Activated CD4-positive, alpha-beta memory T cell treated with anti-CD3 and anti-CD28 coated beads, Interleukin-2, amount 10 ng/mL, durations not matched to agents 7 days and 5 days (primary cell): ENCODE measurements at regions not wholly inside any gene's neighbourhood (a gene's known extent, or its start where the extent isn't known, plus 50 kb on each side); places are given as distances from the start of the nearest gene placed in this dataset.
"Not testable (repeated sequence)": the region's sequence is repeated elsewhere in the genome, so short reads cannot be mapped to it uniquely, and the experiment has no call there.

Source experiments
- CTCF ChIA-PET: fragments of 350-600 bp; sonication (Branson Sonifier 250); formaldehyde crosslinking; loops from one replicate; lab custom pipeline; 2021; ENCODE audit warnings: antibody characterized with exemption, inconsistent platforms; lab: Charles Lee
- POLR2A ChIA-PET: fragments of 350-600 bp; sonication (Branson Sonifier 250); formaldehyde crosslinking; loops from one replicate; lab custom pipeline; 2021; ENCODE audit warnings: antibody characterized with exemption; lab: Charles Lee
- DNase-seq: peaks from one replicate; pipeline ENCODE4 v3.0.0-alpha.2; 2020
- H3K27ac Mint-ChIP-seq: one replicate; pipeline ENCODE4 v1.8.0; 2021; ENCODE audit warnings: mild to moderate bottlenecking, mixed read lengths
- H3K27me3 Mint-ChIP-seq: one replicate; pipeline ENCODE4 v1.8.0; 2021; ENCODE audit warnings: mixed read lengths
- H3K36me3 Mint-ChIP-seq: one replicate; pipeline ENCODE4 v1.8.0; 2021; ENCODE audit warnings: low read depth, mixed read lengths
- H3K4me1 Mint-ChIP-seq: one replicate; pipeline ENCODE4 v1.8.0; 2021; ENCODE audit warnings: mixed read lengths
- H3K4me3 Mint-ChIP-seq: one replicate; pipeline ENCODE4 v1.8.0; 2021; ENCODE audit warnings: mild to moderate bottlenecking, mixed read lengths
- H3K9me3 Mint-ChIP-seq: one replicate; pipeline ENCODE4 v1.8.0; 2021; ENCODE audit warnings: mixed read lengths

GRCh38 chr2:234565842-234566619 lies 69.2 kb upstream of the ARL4C start:
- Mint-ChIP-seq H3K27me3 (peaks cover 18% of the 10 kb centered on the region), H3K36me3 (no peaks in the 10 kb centered on the region), H3K27ac (no peak overlapping the region), H3K4me1 (no peaks in the 10 kb centered on the region), H3K9me3 (no peaks in the 10 kb centered on the region), H3K4me3 (no peak overlapping the region)
- DNase-seq, result no peak
- CTCF ChIA-PET, result no interaction called here
- POLR2A ChIA-PET, result no interaction called here

- Mint-ChIP-seq H3K4me3 (no peak overlapping the region), H3K36me3 (no peaks in the 10 kb centered on the region), H3K27me3 (peaks cover 12% of the 10 kb centered on the region), H3K9me3 (no peaks in the 10 kb centered on the region), H3K27ac (no peak overlapping the region), H3K4me1 (no peaks in the 10 kb centered on the region)
- POLR2A ChIA-PET, result no interaction called here
- no peak for DNase-seq
- CTCF ChIA-PET, result no interaction called here
Observed at GRCh38 chr2:234565201-234565600, 68.3 kb upstream of the ARL4C start.

DNA sequence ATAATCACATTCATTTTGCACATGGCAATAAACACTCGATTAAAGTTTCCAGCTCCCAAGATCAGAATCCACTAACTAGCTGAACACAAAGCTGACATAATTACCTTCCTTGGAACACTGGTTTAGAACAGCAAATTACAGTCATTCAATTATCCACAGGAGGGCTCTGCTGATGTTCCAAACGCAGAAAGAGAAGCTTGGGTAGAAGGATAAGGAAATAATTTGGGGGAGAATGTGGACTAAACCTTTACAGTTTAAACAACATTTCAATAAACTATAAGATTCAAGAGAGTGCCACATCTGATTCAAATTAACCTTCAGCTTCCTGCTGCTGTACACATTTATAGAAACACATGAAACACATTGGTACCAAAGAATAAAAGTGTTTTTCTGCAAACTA lies 67.8 kb upstream of the ARL4C start:
- H3K4me1 Mint-ChIP-seq, result no peaks in the 10 kb centered on the region
- peaks cover 12% of the 10 kb centered on the region for H3K27me3 Mint-ChIP-seq
- H3K27ac Mint-ChIP-seq, result no peak overlapping the region
- no peak for DNase-seq
- H3K4me3 Mint-ChIP-seq, result no peak overlapping the region
- H3K9me3 Mint-ChIP-seq, result no peaks in the 10 kb centered on the region
- H3K36me3 Mint-ChIP-seq, result no peaks in the 10 kb centered on the region
- POLR2A ChIA-PET, result interaction anchor here (1.0 kb wide), 1 partner anchor 488 kb away, joined by 3 read pairs; no protein-coding TSS in a partner anchor
- CTCF ChIA-PET, result no interaction called here

- no peak overlapping the region for H3K4me3 Mint-ChIP-seq
Observed at GRCh38 chr2:234559609-234560008, 62.7 kb upstream of the ARL4C start.

GRCh38 chr2:234558642-234559041 lies 61.8 kb upstream of the ARL4C start:
- H3K36me3 Mint-ChIP-seq, result no peaks in the 10 kb centered on the region
- no peak for DNase-seq

More at GRCh38 chr2:234559609-234560008, 62.7 kb upstream of the ARL4C start:
- POLR2A ChIA-PET, result no interaction called here
- Mint-ChIP-seq H3K9me3 (peaks cover 5% of the 10 kb centered on the region), H3K36me3 (no peaks in the 10 kb centered on the region), H3K4me1 (peaks cover 3% of the 10 kb centered on the region), H3K27ac (no peak overlapping the region), H3K27me3 (peaks cover 4% of the 10 kb centered on the region)
- no peak for DNase-seq
- CTCF ChIA-PET, result no interaction called here

DNA sequence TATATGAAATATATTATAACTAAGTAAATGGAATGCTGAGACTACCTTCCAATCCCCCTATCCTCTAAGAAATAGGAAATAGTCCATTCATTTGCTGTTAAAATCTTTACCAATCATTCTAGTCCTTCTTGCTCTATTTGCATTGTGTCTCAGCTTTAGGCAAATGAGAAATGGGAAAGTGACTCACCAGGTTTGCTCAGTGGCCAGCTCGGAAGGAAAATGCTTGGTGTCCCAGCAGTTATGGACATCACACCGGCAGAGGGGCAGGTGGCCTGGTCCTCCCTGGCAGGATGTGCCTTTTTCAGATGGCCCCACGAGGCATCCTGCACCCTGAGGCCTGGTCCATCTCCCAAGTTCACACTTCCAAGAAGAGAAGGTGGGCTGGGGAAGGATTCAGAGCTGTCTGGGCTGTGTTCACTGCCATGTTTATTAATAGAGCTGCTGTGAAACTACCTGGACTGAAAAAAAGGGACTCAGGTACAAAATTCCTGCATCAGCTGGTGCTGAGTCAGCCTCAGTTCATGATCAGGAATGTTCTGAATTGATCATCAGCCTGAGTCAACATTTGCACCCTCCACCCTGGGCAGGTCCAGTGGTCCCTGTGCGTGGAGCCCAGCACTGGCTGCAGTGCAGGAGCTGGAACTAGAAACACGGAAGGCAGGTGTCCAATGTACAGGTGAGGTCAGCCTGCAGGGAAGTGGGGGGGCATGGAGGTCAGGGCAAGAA lies 60.1 kb upstream of the ARL4C start:
- no peak for DNase-seq
- CTCF ChIA-PET, result interaction anchor here (1.2 to 2.0 kb wide), 2 partner anchors 12 to 560 kb away, joined by 3 to 13 read pairs; no protein-coding TSS in a partner anchor
- POLR2A ChIA-PET, result interaction anchor here (0.8 kb wide), 1 partner anchor 23 kb away, joined by 3 read pairs; no protein-coding TSS in a partner anchor
- Mint-ChIP-seq H3K9me3 (peaks cover 6% of the 10 kb centered on the region), H3K4me3 (no peak overlapping the region), H3K4me1 (peaks cover 3% of the 10 kb centered on the region), H3K27me3 (peaks cover 4% of the 10 kb centered on the region), H3K36me3 (no peaks in the 10 kb centered on the region), H3K27ac (no peak overlapping the region)

More at GRCh38 chr2:234558642-234559041, 61.8 kb upstream of the ARL4C start:
- Mint-ChIP-seq H3K9me3 (peaks cover 6% of the 10 kb centered on the region), H3K4me1 (peaks cover 3% of the 10 kb centered on the region), H3K4me3 (no peak overlapping the region), H3K27ac (no peak overlapping the region), H3K27me3 (peaks cover 4% of the 10 kb centered on the region)
- ChIA-PET CTCF (no interaction called here), POLR2A (no interaction called here)

- Mint-ChIP-seq H3K9me3 (peaks cover 6% of the 10 kb centered on the region), H3K36me3 (no peaks in the 10 kb centered on the region), H3K4me3 (no peak overlapping the region), H3K27me3 (peaks cover 4% of the 10 kb centered on the region), H3K4me1 (peaks cover 3% of the 10 kb centered on the region), H3K27ac (no peak overlapping the region)
- POLR2A ChIA-PET, result no interaction called here
- CTCF ChIA-PET, result interaction anchor here (1.2 to 2.0 kb wide), 2 partner anchors 11 to 561 kb away, joined by 3 to 13 read pairs; no protein-coding TSS in a partner anchor
- peak; percentile 25 for DNase-seq
Observed at GRCh38 chr2:234555616-234556249, 58.9 kb upstream of the ARL4C start.

DNA sequence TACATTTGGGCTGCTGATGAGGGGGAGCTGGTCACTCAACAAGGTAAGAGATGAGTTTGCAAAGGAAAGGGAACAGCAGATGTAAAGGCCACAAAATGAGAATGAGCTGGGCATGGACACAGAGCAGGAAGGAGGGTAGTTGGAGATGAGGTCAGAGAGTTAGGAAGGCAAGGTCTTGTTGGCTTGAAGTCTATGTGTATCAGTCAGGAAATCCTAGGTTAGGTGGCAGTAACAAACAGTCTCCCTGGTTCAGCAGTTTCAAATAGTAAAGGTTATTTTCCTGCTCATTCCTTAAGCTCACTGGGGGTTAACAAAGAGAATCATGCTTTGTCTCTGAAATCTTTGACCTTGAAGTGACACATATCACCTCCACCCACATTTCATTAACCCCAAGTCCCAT lies 58.3 kb upstream of the ARL4C start:
- peaks cover 5% of the 10 kb centered on the region for H3K4me1 Mint-ChIP-seq
- CTCF ChIA-PET, result interaction anchor here (2.0 kb wide), 1 partner anchor 10 kb away, joined by 13 read pairs; no protein-coding TSS in a partner anchor
- peaks cover 6% of the 10 kb centered on the region for H3K27me3 Mint-ChIP-seq
- H3K36me3 Mint-ChIP-seq, result no peaks in the 10 kb centered on the region
- DNase-seq, result no peak
- POLR2A ChIA-PET, result no interaction called here
- no peak overlapping the region for H3K27ac Mint-ChIP-seq
- peaks cover 6% of the 10 kb centered on the region for H3K9me3 Mint-ChIP-seq
- H3K4me3 Mint-ChIP-seq, result no peak overlapping the region

DNA sequence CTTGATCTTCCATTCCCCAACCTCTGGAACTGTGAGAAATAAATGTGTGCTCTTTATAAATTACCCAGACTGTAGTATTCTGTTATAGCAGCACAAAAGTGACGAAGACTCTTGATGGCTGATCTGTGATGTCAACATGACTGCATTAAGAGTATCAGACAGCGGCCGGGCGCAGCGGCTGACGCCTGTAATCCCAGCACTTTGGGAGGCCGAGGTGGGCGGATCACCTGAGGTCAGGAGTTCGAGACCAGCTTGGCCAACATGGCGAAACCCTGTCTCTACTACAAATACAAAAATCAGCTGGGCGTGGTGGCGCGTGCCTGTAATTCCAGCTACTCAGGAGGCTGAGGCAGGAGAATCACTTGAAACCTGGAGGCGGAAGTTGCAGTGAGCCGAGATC lies 56.3 kb upstream of the ARL4C start:
- H3K9me3 Mint-ChIP-seq, H3K4me1 Mint-ChIP-seq, DNase-seq, H3K4me3 Mint-ChIP-seq, H3K36me3 Mint-ChIP-seq, H3K27ac Mint-ChIP-seq, POLR2A ChIA-PET: not testable (repeated sequence)
- peaks cover 13% of the 10 kb centered on the region for H3K27me3 Mint-ChIP-seq
- CTCF ChIA-PET, result interaction anchor here (0.7 to 1.3 kb wide), 2 partner anchors 8 to 564 kb away, joined by 3 to 6 read pairs; no protein-coding TSS in a partner anchor

DNA sequence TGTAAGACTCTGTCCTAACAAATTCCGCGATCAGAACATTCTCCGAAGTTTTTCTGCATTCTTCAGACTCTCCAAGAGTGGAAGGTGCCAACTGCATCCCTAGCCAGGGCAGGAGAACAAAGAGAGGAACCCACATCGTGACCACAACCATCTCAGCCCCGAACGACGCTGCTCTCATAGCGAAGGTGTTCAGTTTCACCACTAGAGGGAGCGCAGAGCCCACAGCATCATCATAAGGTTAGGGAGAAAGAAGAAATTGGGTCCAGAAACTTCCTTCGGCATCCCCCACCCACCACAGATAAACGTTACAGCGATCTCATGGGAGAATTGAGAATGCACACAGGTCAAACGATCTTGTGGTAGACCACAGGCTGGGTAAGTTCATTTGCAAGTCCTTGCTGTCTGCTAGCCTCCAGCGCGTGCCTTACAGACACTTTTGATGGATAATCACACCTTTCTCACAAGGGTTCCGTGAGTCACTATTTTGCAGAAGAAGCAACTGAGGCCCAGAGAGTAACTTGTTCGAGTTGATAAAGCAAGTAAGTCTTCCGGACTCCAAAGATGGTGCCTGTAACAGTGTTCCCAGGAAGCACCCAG lies 53.7 kb upstream of the ARL4C start:
- Mint-ChIP-seq H3K36me3 (no peaks in the 10 kb centered on the region), H3K9me3 (peaks cover 6% of the 10 kb centered on the region), H3K4me1 (peaks cover 4% of the 10 kb centered on the region), H3K4me3 (no peak overlapping the region), H3K27me3 (peaks cover 27% of the 10 kb centered on the region), H3K27ac (no peak overlapping the region)
- ChIA-PET CTCF (interaction anchor here (1.1 kb wide), 1 partner anchor 566 kb away, joined by 7 read pairs; no protein-coding TSS in a partner anchor), POLR2A (no interaction called here)
- peak; percentile 63 for DNase-seq

- Mint-ChIP-seq H3K27me3 (peaks cover 29% of the 10 kb centered on the region), H3K4me1 (peaks cover 4% of the 10 kb centered on the region), H3K36me3 (no peaks in the 10 kb centered on the region), H3K9me3 (peaks cover 4% of the 10 kb centered on the region), H3K4me3 (no peak overlapping the region), H3K27ac (no peak overlapping the region)
- no peak for DNase-seq
- POLR2A ChIA-PET, result interaction anchor here (0.6 kb wide), 1 partner anchor 565 kb away, joined by 3 read pairs; no protein-coding TSS in a partner anchor
- CTCF ChIA-PET, result no interaction called here
Observed at GRCh38 chr2:234550056-234550455, 53.2 kb upstream of the ARL4C start.

DNA sequence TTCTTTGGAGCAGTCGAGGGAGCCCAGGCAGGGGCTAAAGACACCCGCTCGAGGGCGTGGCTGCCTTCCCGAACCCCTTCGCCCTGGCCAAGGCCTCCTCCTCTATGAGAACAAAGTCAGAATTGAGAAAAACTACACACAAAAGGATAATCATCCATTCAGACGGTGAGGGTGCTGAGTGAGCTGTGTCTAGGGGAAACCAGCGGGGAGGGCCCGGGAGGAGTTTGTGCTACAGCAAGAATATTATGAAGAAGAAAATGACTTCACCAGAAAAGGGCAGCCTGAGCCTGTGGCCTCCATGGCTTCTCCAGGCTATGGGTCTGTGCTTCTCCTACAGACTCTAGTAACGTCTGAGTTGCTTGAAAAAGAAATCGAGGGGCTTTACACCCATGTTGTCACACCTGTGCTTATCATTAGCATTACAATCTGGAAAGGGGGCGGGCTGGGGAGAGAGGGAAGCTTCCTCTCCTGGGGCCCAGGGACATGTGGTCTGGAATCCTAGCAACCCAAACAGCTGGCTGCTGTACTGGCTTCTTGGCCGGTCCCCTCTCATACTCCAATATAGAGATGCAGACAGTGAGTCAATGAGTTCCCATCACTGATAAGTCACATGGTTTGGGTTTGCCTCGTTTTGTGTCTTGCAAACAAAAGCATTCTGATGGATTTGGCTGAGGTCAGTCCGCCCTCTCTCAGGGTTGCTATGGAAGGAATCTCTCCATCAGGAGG lies 52.0 kb upstream of the ARL4C start:
- no peak overlapping the region for H3K27ac Mint-ChIP-seq
- H3K36me3 Mint-ChIP-seq, result no peaks in the 10 kb centered on the region
- H3K4me1 Mint-ChIP-seq, result peaks cover 10% of the 10 kb centered on the region
- no peak overlapping the region for H3K4me3 Mint-ChIP-seq
- CTCF ChIA-PET, result interaction anchor here (0.8 to 1.4 kb wide), 3 partner anchors 32 to 1045 kb away, joined by 3 to 5 read pairs (median 3); no protein-coding TSS in a partner anchor
- peaks cover 32% of the 10 kb centered on the region for H3K27me3 Mint-ChIP-seq
- no peak for DNase-seq
- POLR2A ChIA-PET, result no interaction called here
- H3K9me3 Mint-ChIP-seq, result no peaks in the 10 kb centered on the region
